ENCODE measurements at regions not wholly inside any gene's neighbourhood (a gene's known extent, or its start where the extent isn't known, plus 50 kb on each side); places are given as distances from the start of the nearest gene placed in this dataset.

DNA sequence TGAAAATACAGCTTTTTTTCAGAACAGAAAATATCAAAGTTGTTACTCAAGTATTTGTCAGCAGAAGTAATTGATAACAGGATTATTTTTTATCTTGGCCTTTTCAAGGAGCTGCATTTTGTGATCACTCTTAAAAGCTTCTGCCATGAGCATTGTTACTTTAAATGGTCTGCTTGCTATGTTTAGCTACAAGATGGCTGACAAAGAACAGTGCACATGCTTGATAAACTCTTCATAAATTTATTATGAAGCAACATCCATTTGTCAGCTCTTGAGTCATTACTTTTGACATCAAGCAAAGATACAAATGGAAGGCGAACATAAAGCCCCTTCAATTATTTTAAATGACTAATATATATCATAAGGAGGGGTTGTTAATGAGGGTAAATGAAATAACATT, 205.4 kb upstream of the RPS6KA3 start:
- TF ChIP-seq EP300 (IDR thresholded peaks at IDR 0.05) (no peak), POLR2A (IDR thresholded peaks at IDR 0.05) (no peak), POLR2AphosphoS5 (IDR thresholded peaks at IDR 0.05) (peak in 2 of 4 donors; percentile 59 to 68)
- TF ChIP-seq, protein P1, sequence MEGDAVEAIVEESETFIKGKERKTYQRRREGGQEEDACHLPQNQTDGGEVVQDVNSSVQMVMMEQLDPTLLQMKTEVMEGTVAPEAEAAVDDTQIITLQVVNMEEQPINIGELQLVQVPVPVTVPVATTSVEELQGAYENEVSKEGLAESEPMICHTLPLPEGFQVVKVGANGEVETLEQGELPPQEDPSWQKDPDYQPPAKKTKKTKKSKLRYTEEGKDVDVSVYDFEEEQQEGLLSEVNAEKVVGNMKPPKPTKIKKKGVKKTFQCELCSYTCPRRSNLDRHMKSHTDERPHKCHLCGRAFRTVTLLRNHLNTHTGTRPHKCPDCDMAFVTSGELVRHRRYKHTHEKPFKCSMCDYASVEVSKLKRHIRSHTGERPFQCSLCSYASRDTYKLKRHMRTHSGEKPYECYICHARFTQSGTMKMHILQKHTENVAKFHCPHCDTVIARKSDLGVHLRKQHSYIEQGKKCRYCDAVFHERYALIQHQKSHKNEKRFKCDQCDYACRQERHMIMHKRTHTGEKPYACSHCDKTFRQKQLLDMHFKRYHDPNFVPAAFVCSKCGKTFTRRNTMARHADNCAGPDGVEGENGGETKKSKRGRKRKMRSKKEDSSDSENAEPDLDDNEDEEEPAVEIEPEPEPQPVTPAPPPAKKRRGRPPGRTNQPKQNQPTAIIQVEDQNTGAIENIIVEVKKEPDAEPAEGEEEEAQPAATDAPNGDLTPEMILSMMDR (IDR thresholded peaks at IDR 0.05) = no peak

Data from sigmoid colon (tissue), 4 donors.